ENCODE measurements at regions not wholly inside any gene's neighbourhood (a gene's known extent, or its start where the extent isn't known, plus 50 kb on each side); places are given as distances from the start of the nearest gene placed in this dataset.
"Not testable (repeated sequence)": the region's sequence is repeated elsewhere in the genome, so short reads cannot be mapped to it uniquely, and the experiment has no call there.

DNA sequence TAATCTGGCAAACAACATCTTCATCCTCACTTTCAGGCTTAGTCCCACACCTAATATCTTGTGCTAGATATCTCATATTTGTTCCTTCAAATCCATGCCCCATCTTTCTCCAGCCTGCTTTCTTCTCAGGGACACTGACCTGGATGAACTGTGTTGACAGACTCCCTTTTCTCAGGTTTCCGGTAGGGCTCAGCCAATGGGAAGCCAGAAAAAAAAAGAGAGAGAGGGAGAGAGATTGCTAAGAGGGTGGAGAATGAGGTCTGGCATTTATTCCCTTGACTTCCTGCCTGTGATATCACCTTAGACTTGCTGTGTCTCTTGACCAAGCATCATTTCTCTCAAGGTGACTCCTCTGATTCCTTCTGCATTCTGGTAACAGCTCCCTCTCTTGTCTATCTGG is 145.6 kb upstream of the ABI3BP start:
- no peak for DNase-seq (ENCODE audit: low spot score)

DNA sequence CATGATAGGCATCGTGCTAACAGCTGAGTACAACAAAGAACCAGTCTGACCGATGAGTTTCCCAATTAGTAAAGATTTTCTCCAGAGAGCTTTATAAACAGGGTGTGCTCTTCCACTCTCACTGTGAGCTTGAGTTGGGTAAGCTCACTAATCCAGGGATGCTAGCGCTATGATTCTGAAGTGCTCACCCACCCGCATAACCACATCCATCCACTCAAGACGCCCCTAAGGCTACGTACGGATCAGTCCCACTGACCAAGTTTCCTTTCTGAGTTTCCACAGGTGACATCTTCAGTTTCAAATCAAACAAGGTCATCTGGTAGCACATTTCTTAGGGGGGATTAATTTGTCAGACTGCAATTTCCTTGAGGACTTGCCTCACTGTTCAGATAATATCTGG is 141.1 kb upstream of the ABI3BP start:
- no peak for DNase-seq (ENCODE audit: low spot score)

DNA sequence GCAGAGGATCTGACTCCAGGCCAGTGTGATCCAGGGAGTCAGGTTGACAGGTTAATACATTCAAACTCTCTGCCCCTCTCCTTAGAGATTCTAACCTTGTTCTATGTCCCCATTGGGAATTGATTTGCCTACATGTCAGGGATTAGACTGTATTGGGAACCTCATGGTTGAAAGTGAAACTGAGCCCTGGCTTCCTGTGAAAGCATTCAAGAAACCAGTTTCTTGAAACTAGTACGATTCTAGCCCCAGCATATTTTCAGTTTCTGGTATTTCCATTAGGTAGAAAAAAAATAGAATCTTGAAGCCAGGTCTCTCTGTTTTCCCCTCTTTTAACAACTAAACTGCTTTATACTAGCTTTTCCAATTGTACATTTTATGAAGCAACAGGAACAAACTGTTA is 140.4 kb upstream of the ABI3BP start:
- DNase-seq (ENCODE audit: low spot score): no peak

DNA sequence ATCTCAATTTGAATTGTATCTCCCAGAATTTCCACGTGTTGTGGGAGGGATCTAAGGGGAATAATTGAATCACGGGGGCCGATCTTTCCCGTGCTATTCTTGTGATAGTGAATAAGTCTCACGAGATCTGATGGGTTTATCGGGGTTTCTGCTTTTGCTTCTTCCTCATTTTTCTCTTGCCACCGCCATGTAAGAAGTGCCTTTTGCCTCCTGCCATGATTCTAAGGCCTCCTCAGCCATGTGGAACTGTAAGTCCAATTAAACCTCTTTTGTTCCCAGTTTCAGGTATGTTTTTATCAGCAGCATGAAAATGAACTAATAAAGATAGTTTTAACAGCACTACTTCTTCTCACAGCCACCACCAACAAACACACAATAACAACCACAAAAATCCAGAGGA is 140.0 kb upstream of the ABI3BP start:
- DNase-seq (ENCODE audit: low spot score): not testable (repeated sequence)

GRCh38 chr3:101131767-101132166 is 138.5 kb upstream of the ABI3BP start:
- no peak for DNase-seq (ENCODE audit: low spot score)

DNA sequence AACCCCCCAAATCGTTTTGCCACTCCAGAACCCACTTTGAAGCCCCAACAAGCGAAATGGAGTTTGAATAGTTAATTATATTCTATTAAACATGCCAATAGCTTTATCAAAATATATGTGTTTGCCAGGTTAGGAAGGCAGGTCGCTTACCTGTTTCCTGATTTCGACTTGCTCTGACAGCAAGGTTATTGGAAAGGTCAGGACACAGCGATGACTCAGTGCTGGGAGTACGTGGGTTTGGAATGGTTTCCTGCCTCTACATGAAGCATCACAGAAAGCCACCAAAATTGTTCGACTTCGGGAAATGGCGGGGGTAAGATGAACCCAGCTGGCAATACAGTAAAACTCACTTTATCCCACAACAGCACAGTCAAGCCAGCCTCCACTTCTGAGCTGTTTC is 135.6 kb upstream of the ABI3BP start:
- DNase-seq (ENCODE audit: low spot score): peak; percentile 53

DNA sequence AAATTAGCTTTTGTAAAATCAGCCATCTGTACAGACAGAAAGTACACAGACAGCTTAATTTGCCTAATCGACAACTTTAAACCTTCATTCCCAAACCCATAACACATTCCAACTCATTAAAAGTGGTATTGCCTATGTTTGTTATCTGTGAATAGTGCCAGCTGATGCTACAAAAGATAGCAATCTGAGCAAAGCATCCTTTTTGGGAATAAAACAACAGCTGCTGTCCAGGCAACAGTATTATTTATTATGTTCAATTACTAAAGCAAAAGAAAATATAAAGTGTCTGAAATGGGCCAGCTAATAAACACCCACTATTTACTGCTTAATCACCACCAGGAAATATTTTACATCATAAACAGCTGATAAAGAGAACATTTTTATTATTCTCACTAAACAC is 134.8 kb upstream of the ABI3BP start:
- DNase-seq (ENCODE audit: low spot score): no peak

DNA sequence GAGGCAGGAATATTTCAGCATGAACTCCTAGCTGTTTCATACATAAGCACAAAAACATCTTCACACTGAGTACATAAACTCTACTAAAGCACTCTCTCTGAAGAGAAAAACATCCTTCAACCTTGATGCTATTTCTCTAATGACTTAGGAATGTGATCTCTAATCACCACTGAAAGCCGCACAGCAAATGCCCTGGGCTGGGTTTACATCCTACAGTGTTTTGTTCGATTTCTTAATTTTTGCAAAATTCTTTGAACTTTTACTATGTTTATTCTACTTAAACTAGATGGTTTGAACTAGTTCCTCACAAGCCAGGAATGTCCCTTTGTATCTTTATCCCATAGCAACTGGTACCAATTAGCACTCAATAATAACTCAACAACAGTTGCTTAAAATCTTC is 130.9 kb upstream of the ABI3BP start:
- DNase-seq (ENCODE audit: low spot score): no peak

DNA sequence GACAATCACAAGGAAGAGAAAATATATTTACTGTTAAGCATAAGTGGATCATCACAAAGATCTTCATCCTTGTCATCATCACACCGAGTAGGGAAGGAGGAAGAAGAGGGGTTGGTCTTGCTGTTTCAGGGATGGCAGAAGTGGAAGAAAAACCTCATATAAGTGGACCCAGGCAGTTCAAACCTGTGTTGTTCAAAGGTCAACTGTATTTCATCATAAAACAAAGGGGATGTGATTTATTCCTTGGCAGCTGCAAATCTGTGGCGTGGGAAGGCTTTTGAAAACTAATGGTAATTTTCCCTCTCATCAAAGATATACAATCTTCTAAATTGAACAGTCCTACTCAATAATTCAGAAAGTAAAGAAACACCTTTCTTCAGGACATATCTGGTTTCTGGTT is 129.9 kb upstream of the ABI3BP start:
- no peak for DNase-seq (ENCODE audit: low spot score)

- DNase-seq (ENCODE audit: low spot score): no peak
Observed at GRCh38 chr3:101122681-101123080, 129.5 kb upstream of the ABI3BP start.

GRCh38 chr3:101120039-101120438 is 126.8 kb upstream of the ABI3BP start:
- DNase-seq (ENCODE audit: low spot score): no peak

- DNase-seq (ENCODE audit: low spot score): peak; percentile 4
Observed at GRCh38 chr3:101119535-101119934, 126.3 kb upstream of the ABI3BP start.

DNA sequence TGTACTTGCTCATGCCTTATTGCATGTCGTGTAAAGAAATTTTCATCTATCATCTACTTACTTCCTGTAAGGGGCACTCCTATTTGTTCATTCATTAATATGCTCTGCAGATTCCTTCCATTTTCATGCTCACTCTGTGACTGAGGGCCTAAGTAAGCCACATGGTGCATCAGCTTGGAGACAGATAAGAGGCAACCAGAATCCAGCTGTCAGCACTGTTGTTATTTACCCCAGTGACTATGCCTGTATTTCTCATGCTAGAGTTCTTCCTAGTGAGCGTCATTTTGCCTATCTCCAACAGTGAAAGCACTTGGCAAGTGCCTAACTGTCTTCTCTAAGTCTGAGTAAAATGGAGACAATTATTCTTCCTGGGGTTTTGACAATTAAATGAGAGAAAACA is 124.8 kb upstream of the ABI3BP start:
- no peak for DNase-seq (ENCODE audit: low spot score)

DNA sequence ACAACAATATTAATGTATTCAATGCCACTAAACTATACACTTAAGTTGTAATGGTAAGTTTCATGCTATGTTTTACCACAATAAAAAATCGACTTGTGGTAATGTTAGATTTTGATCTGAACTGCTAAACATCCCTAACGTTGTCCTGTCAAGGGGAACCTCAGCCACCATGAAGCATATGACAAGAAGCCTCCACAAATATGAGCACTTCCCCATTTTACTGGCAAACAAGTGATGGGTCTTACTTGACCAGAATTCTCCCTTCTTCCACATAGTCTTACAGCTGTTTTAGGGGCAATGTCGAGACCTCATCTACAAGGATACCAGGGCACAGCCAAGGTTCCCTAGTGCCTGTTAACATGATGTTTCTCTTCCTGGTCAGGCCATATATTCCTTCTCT is 124.2 kb upstream of the ABI3BP start:
- no peak for DNase-seq (ENCODE audit: low spot score)

GRCh38 chr3:101110295-101110694 is 117.1 kb upstream of the ABI3BP start:
- not testable (repeated sequence) for DNase-seq (ENCODE audit: low spot score)

GRCh38 chr3:101104321-101104720 is 111.1 kb upstream of the ABI3BP start:
- DNase-seq (ENCODE audit: low spot score): no peak

DNA sequence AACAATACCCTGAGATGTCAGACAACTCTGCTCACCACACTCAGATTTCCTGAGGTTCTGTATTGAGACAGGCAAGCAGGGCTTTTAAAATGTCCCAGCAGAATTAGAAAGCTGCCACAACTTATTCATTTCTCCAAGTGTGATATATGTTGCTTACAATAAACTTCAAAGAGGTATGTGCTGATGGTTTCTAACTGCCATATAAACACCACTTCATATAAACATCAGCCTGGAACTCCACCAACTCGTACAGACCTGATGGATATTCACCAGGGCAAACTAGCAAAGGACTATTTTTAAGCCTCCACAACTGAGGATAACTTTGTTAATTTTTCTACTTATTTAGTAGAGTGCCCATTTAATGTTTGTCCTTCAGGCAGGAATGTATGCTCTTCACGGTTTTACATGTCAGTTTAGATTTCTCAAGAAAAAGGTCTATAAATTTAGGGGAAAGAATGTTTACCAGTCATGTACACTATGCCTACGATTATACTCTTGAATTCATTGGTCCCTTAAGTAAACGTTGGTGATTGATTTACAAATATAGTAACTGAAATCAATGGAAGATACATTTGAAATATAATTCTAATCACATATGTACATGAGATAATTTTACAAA is 109.6 kb upstream of the ABI3BP start:
- no peak for DNase-seq (ENCODE audit: low spot score)

DNA sequence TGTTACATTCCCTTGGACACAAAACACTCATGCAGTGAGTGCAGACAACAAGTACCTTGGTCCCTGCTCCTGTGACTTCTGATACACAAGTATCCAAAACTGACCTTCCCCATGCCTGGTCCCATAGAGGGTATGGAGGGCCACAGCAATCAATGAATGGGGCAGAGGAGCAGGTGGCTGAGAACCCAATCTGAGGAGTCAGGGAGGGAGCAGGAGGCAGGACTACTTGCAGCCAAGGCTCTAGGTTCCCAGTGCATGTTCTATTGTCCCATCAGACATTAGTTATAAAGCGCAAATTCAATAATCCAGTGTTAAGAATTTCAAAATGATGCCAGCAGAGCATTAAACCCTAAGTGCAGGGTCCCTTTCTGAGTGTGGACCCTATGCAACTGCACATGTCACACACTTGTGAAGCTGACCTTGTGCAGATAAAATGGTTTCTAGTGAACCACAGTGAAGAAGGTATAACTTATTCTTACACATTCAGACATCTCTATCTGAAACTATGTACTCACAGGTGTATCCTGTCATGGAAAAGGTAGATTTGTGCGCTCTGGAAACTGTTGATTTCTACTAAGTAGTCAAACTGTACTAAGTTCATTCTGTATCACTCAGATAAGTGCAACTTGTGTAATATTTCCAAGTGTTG is 107.3 kb upstream of the ABI3BP start:
- DNase-seq (ENCODE audit: low spot score): no peak

DNA sequence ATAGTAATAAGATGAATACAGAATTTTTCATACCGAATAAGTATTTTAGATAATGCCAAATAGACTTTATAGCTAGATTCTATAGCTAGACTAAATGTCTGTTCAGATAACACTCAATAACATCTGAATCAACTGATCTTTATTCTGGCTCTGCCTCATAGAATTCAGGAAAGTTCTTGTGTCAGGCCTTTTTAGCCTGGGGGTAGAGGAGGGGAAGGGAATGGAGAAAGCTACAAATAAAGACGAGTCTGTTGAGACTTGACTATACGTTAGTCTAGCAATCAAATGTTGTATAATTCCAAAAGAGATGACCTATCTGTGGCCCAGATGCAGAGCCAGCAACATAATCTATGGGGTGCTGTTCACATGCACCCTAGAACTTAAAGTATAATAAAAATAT is 106.6 kb upstream of the ABI3BP start:
- no peak for DNase-seq (ENCODE audit: low spot score)

- DNase-seq (ENCODE audit: low spot score): no peak
Observed at GRCh38 chr3:101096444-101096843, 103.2 kb upstream of the ABI3BP start.

- DNase-seq (ENCODE audit: low spot score): no peak
Observed at GRCh38 chr3:101095693-101096430, 102.6 kb upstream of the ABI3BP start.

DNA sequence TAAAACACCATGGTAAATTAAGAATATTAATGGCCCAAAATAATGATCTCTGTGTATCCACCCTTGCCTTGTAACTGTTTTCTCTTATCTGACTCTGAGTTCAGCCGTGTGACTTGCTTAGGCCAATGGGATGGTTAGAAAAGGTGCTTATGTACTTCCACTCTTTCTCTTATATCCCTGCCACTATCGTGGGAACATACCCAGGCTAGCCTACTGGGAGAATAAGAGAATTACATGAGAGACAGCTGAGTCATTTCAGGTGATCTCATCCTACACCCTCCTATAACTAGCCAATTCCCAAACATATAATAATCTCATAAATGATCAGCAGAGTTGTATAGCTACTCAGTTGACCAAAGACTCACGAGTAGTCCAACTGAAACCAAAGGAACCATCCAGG is 98.3 kb upstream of the ABI3BP start:
- DNase-seq (ENCODE audit: low spot score): peak; percentile 69

- DNase-seq (ENCODE audit: low spot score): no peak
Observed at GRCh38 chr3:101085752-101086151, 92.5 kb upstream of the ABI3BP start.

- DNase-seq (ENCODE audit: low spot score): no peak
Observed at GRCh38 chr3:101084404-101084803, 91.2 kb upstream of the ABI3BP start.

Measured in kidney tubule cell (primary cell).